ENCODE measurements at regions not wholly inside any gene's neighbourhood (a gene's known extent, or its start where the extent isn't known, plus 50 kb on each side); places are given as distances from the start of the nearest gene placed in this dataset.

DNA sequence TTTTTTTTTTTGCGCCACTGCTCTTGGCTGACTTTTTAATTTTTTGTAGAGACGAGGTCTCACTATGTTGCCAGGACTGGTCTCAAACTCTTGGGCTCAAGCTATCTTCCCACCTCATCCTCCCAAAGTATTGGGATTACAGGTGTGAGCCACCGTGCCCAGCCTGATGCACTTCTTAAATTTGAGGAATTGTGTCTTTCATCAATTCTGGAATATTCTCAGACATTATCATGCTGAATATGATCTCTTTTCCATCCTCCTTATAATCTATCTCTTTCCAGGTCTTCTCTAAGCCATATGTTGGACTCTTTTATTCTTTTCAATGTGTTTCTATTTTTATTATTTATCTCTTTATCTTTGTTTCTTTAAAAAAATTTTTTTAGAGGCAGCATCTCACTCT is 196.2 kb upstream of the IER5L start:
- intact Hi-C loops (cut with DNase I): no loop called here
- 91 to 93% methylated on average over 3 of the region's 3 CpGs for WGBS, 2 donors
- Histone ChIP-seq H3K9me3 (no peaks in the 10 kb centered on the region), H3K27me3 (no peaks in the 10 kb centered on the region), H3K4me1 (no peaks in the 10 kb centered on the region), H3K4me3 (no peak overlapping the region), H3K27ac (no peak overlapping the region), H3K36me3 (no peaks in the 10 kb centered on the region)
- ATAC-seq (no peak), FAIRE-seq (no peak), DNase-seq (no peak)
- TF ChIP-seq CTCF (IDR thresholded peaks at IDR 0.05): no peak

GRCh38 chr9:129373361-129373760 is 195.3 kb upstream of the IER5L start:
- DNase-seq (no peak), ATAC-seq (no peak), FAIRE-seq (no peak)
- H3K4me3 ChIP-seq: no peak overlapping the region
- no peaks in the 10 kb centered on the region for H3K27me3 ChIP-seq
- no peaks in the 10 kb centered on the region for H3K36me3 ChIP-seq
- TF ChIP-seq CTCF (IDR thresholded peaks at IDR 0.05): no peak
- H3K9me3 ChIP-seq: no peaks in the 10 kb centered on the region
- WGBS, 2 donors: 94 to 97% methylated on average over 9 of the region's 9 CpGs
- no peaks in the 10 kb centered on the region for H3K4me1 ChIP-seq
- no peak overlapping the region for H3K27ac ChIP-seq
- intact Hi-C loops (cut with DNase I): no loop called here

GRCh38 chr9:129370770-129371169 is 192.7 kb upstream of the IER5L start:
- FAIRE-seq (no peak), ATAC-seq (no peak), DNase-seq (no peak)
- Histone ChIP-seq H3K27ac (no peak overlapping the region), H3K36me3 (no peaks in the 10 kb centered on the region), H3K27me3 (no peaks in the 10 kb centered on the region), H3K4me1 (no peaks in the 10 kb centered on the region), H3K9me3 (no peaks in the 10 kb centered on the region), H3K4me3 (no peak overlapping the region)
- intact Hi-C loops (cut with DNase I): no loop called here
- no peak for TF ChIP-seq CTCF (IDR thresholded peaks at IDR 0.05)
- 85 to 86% methylated on average over 7 of the region's 7 CpGs for WGBS, 2 donors

- Histone ChIP-seq H3K27me3 (no peaks in the 10 kb centered on the region), H3K4me3 (no peak overlapping the region), H3K27ac (no peak overlapping the region), H3K4me1 (no peaks in the 10 kb centered on the region), H3K9me3 (no peaks in the 10 kb centered on the region), H3K36me3 (no peaks in the 10 kb centered on the region)
- FAIRE-seq: no peak
- WGBS, 2 donors: 92% methylated on average over 6 of the region's 6 CpGs
- DNase-seq: no peak
- TF ChIP-seq CTCF (IDR thresholded peaks at IDR 0.05): no peak
- intact Hi-C loops (cut with DNase I): no loop called here
- no peak for ATAC-seq
Observed at GRCh38 chr9:129368444-129368978, 190.4 kb upstream of the IER5L start.

- WGBS, 2 donors: 90 to 95% methylated on average over 5 of the region's 5 CpGs
- DNase-seq (no peak), ATAC-seq (no peak), FAIRE-seq (no peak)
- Histone ChIP-seq H3K9me3 (no peaks in the 10 kb centered on the region), H3K27ac (no peak overlapping the region), H3K27me3 (no peaks in the 10 kb centered on the region), H3K4me3 (no peak overlapping the region), H3K36me3 (no peaks in the 10 kb centered on the region), H3K4me1 (no peaks in the 10 kb centered on the region)
- TF ChIP-seq CTCF (IDR thresholded peaks at IDR 0.05): no peak
- intact Hi-C loops (cut with DNase I): no loop called here
Observed at GRCh38 chr9:129367287-129367686, 189.2 kb upstream of the IER5L start.
